K562 (cell line): ENCODE measurements at regions not wholly inside any gene's neighbourhood (a gene's known extent, or its start where the extent isn't known, plus 50 kb on each side); places are given as distances from the start of the nearest gene placed in this dataset.
"Not testable (repeated sequence)": the region's sequence is repeated elsewhere in the genome, so short reads cannot be mapped to it uniquely, and the experiment has no call there.

Source experiments
- ATAC-seq: fragments of 200-7000 bp; cut with Tn5 transposase; 3 replicates; pipeline ENCODE4 v1.9.1; 2020; ENCODE audit warnings: moderate library complexity
- BruUV-seq: library from RNA; stranded (reverse); fragments of 400-500 nt; replicated peaks from 2 replicates; lab custom pipeline; 2021; lab: Mats Ljungman, UMichigan
- CTCF ChIA-PET: fragments of 300-600 bp; formaldehyde crosslinking; extraction: SDS; loops from one replicate; lab custom pipeline; 2021; ENCODE audit warnings: low intra/inter-chr PET ratio; lab: Yijun Ruan, JAX
- POLR2A ChIA-PET: fragments of 300-600, 350-650 bp; sonication (Branson Sonifier 250); formaldehyde crosslinking; extraction: SDS; loops from one replicate; lab custom pipeline; 2021; ENCODE audit warnings: antibody characterized with exemption, inconsistent platforms; lab: Yijun Ruan, JAX
- DNase-seq, 4 experiments: peaks; one replicate each; pipeline versions ENCODE4 v3.0.0 to v3.0.0-alpha.2; 2011 to 2018; ENCODE audit warnings: low spot score in 3 of 4, mixed read lengths in 3 of 4; ENCODE audit errors: extremely low read depth in 1 of 4
- FAIRE-seq: peaks from 2 replicates; lab custom pipeline; 2011; peaks lifted over from hg19 to GRCh38; lab: Jason Lieb, UNC
- H2AFZ ChIP-seq: 2 replicates; pipeline ENCODE4 v1.6.0; 2011; ENCODE audit warnings: low read depth, low read length, control low read depth, inconsistent platforms
- H3K27ac ChIP-seq: fragments of 200-600 bp; 3 replicates; pipeline ENCODE4 v1.8.0; 2011; ENCODE audit warnings: low read depth, mild to moderate bottlenecking, control low read depth, inconsistent platforms, low read length, moderate library complexity, mixed read lengths; ENCODE audit errors: extremely low read depth
- H3K27me3 ChIP-seq, 2 experiments: fragments of 300-600 bp in 1 of 2; 2 replicates in 1 of 2; 3 replicates in 1 of 2; pipeline versions ENCODE4 v1.6.0 to v1.8.0; 2011; ENCODE audit warnings: inconsistent platforms in 2 of 2, low read length in 2 of 2, mild to moderate bottlenecking in 1 of 2, mixed read lengths in 1 of 2, moderate library complexity in 1 of 2; ENCODE audit not compliant: control insufficient read depth in 2 of 2, insufficient read depth in 2 of 2
- H3K36me3 ChIP-seq: fragments of 300-600 bp; 3 replicates; pipeline ENCODE4 v1.8.0; 2011; ENCODE audit warnings: mild to moderate bottlenecking, low read length, inconsistent platforms; ENCODE audit not compliant: control insufficient read depth, insufficient read depth
- H3K4me1 ChIP-seq, 2 experiments: fragments of 200-600 bp in 1 of 2; replicated peaks in 1 of 2; 2 replicates in 1 of 2; 3 replicates in 1 of 2; pipeline versions ENCODE4 v1.5.1 to v1.8.0; 2011; ENCODE audit warnings: inconsistent platforms in 2 of 2, low read length in 2 of 2, mild to moderate bottlenecking in 1 of 2, mixed read lengths in 1 of 2, moderate library complexity in 1 of 2; ENCODE audit not compliant: control insufficient read depth in 2 of 2, insufficient read depth in 2 of 2
- H3K4me2 ChIP-seq: 2 replicates; pipeline ENCODE4 v1.6.1; 2011; ENCODE audit warnings: low read length, control low read depth, inconsistent platforms, mixed read lengths; ENCODE audit not compliant: insufficient read depth
- H3K4me3 ChIP-seq: fragments of 200-600 bp; sonication (generic), shearing (Covaris generic); 2 replicates; pipeline ENCODE4 v1.5.1; 2016; ENCODE audit warnings: control low read depth, inconsistent platforms
- H3K79me2 ChIP-seq: fragments of 200-600 bp; 3 replicates; pipeline ENCODE4 v1.8.0; 2011; ENCODE audit warnings: low read length, inconsistent platforms; ENCODE audit not compliant: control insufficient read depth, insufficient read depth
- H3K9ac ChIP-seq, 2 experiments: 2 replicates each; pipeline versions ENCODE4 v1.6.0 to v1.6.1; 2011; ENCODE audit warnings: low read depth in 2 of 2, low read length in 2 of 2, control low read depth in 1 of 2, inconsistent platforms in 1 of 2, mild to moderate bottlenecking in 1 of 2, mixed read lengths in 1 of 2; ENCODE audit not compliant: insufficient read depth in 1 of 2
- H3K9me1 ChIP-seq: one replicate; pipeline ENCODE4 v1.6.0; 2011; ENCODE audit warnings: inconsistent platforms, mild to moderate bottlenecking, low read length, moderate library complexity; ENCODE audit not compliant: control insufficient read depth, insufficient read depth
- H3K9me3 ChIP-seq: replicated peaks from 2 replicates; pipeline ENCODE4 v1.5.1; 2011; ENCODE audit warnings: low read depth, low read length, inconsistent platforms; ENCODE audit not compliant: control insufficient read depth, insufficient read depth
- H4K20me1 ChIP-seq: replicated peaks from 2 replicates; pipeline ENCODE4 v1.6.1; 2011; ENCODE audit warnings: low read length, inconsistent platforms, mixed read lengths; ENCODE audit not compliant: control insufficient read depth, insufficient read depth
- FOSL1 ChIP-seq: fragments of 200-800 bp; sonication (Bioruptor generic); conservative IDR thresholded peaks from 2 replicates; pipeline ENCODE4 v1.6.1; 2016; ENCODE audit warnings: missing genetic modification characterization, missing compliant biosample characterization
- RBM25 ChIP-seq: fragments of 200-400 bp; formaldehyde crosslinking; IDR thresholded peaks from 2 replicates; pipeline ENCODE4 v1.6.1; 2018; ENCODE audit warnings: low read length, low read depth, moderate library complexity; ENCODE audit not compliant: severe bottlenecking
- SNIP1 ChIP-seq: fragments of 450-650 bp; IDR thresholded peaks from 2 replicates; pipeline ENCODE4 v1.7.1; 2017; ENCODE audit warnings: low read depth, mild to moderate bottlenecking
- ZNF146 ChIP-seq: IDR thresholded peaks from one replicate; pipeline ENCODE4 v1.6.1; 2018; ENCODE audit warnings: missing compliant biosample characterization; ENCODE audit not compliant: unreplicated experiment
- WGBS: fragments of 100-300 bp; shearing (Covaris generic); methylation state at CpG from one replicate; pipeline ENCODE4 v1.1.6; 2016; ENCODE audit warnings: low coverage, mixed read lengths; ENCODE audit not compliant: insufficient coverage; ENCODE audit errors: missing lambda C conversion rate; 5-methylcytosine and 5-hydroxymethylcytosine counted together
- in situ Hi-C: fragments of 300-500 bp; cut with MboI; formaldehyde crosslinking; loops from 4 replicates; pipeline ENCODE4 v1.15.0; 2018; ENCODE audit warnings: inconsistent platforms, mixed read lengths
- intact Hi-C: fragments of 100-400 bp; cut with micrococcal nuclease; formaldehyde crosslinking; loops from 2 replicates; pipeline ENCODE4 v1.14.2; 2022

GRCh38 chr21:35593000-35593502, 467.3 kb downstream of the SETD4 start:
- TF ChIP-seq FOSL1 (tag) (peak; percentile 70), SNIP1 (no peak)
- Histone ChIP-seq H4K20me1 (no peaks in the 10 kb centered on the region), H3K4me3 (no peak overlapping the region), H3K36me3 (no peaks in the 10 kb centered on the region), H3K9me1 (no peaks in the 10 kb centered on the region), H3K4me1 (no peaks in the 10 kb centered on the region), H3K27me3 (peaks cover 1 to 4% of the 10 kb centered on the region in 2 experiments; a peak in 1 of 5 replicates), H3K79me2 (no peaks in the 10 kb centered on the region), H3K9me3 (no peaks in the 10 kb centered on the region), H3K9ac (no peak overlapping the region), H2AFZ (no peak overlapping the region), H3K4me2 (no peak overlapping the region), H3K27ac (no peak overlapping the region)
- no peak for ATAC-seq
- in situ Hi-C loops (no loop called here), intact Hi-C loops (no loop called here)
- no peak for DNase-seq
- 4% methylated on average over 5 of the region's 5 CpGs for WGBS
- ChIA-PET POLR2A (interaction anchor here (0.5 to 1.1 kb wide), 3 partner anchors 23 to 89 kb away, joined by 3 to 4 read pairs (median 3); no protein-coding TSS in a partner anchor), CTCF (no interaction called here)
- BruUV-seq: no TSS peak
- FAIRE-seq: no peak

GRCh38 chr21:35590284-35590683, 470.0 kb downstream of the SETD4 start:
- H3K9me3 ChIP-seq, H3K27ac ChIP-seq, H3K4me2 ChIP-seq, DNase-seq, FAIRE-seq, BruUV-seq, ATAC-seq, H3K79me2 ChIP-seq, POLR2A ChIA-PET, H3K4me1 ChIP-seq, in situ Hi-C loops, H3K4me3 ChIP-seq, H3K27me3 ChIP-seq, H2AFZ ChIP-seq, H3K9me1 ChIP-seq, intact Hi-C loops, H3K36me3 ChIP-seq, CTCF ChIA-PET, H4K20me1 ChIP-seq, H3K9ac ChIP-seq: not testable (repeated sequence)
- WGBS: 3% methylated on average over 2 of the region's 3 CpGs
- TF ChIP-seq RBM25 (peak; percentile 52), ZNF146 (CRISPR knock-in tag) (peak; percentile 95)
